VCaP (cell line): ENCODE measurements at regions not wholly inside any gene's neighbourhood (a gene's known extent, or its start where the extent isn't known, plus 50 kb on each side); places are given as distances from the start of the nearest gene placed in this dataset.
"Not testable (repeated sequence)": the region's sequence is repeated elsewhere in the genome, so short reads cannot be mapped to it uniquely, and the experiment has no call there.

Experiments
- H3K27ac ChIP-seq: fragments of 450-650 bp; 2 replicates; pipeline ENCODE4 v1.5.1; 2017
- CTCF ChIP-seq: fragments of 450-650 bp; conservative IDR thresholded peaks from 2 replicates; pipeline ENCODE4 v1.5.1; 2017; ENCODE audit warnings: mild to moderate bottlenecking, moderate library complexity

GRCh38 chr1:38589036-38589435 is 270.5 kb downstream of the RRAGC start:
- no peak for TF ChIP-seq CTCF
- no peak overlapping the region for H3K27ac ChIP-seq

- no peak for TF ChIP-seq CTCF
Observed at GRCh38 chr1:38587766-38588165, 271.8 kb downstream of the RRAGC start.

GRCh38 chr1:38586993-38587646 is 272.5 kb downstream of the RRAGC start:
- TF ChIP-seq CTCF: peak; percentile 91
- H3K27ac ChIP-seq: no peak overlapping the region

More at GRCh38 chr1:38587766-38588165, 271.8 kb downstream of the RRAGC start:
- no peak overlapping the region for H3K27ac ChIP-seq

- H3K27ac ChIP-seq: no peak overlapping the region
- no peak for TF ChIP-seq CTCF
Observed at GRCh38 chr1:38585971-38586370, 273.6 kb downstream of the RRAGC start.

- TF ChIP-seq CTCF: no peak
- H3K27ac ChIP-seq: no peak overlapping the region
Observed at GRCh38 chr1:38585460-38585859, 274.1 kb downstream of the RRAGC start.

- no peak for TF ChIP-seq CTCF
- no peak overlapping the region for H3K27ac ChIP-seq
Observed at GRCh38 chr1:38584448-38585355, 274.9 kb downstream of the RRAGC start.

- not testable (repeated sequence) for H3K27ac ChIP-seq
Observed at GRCh38 chr1:38583287-38583686, 276.3 kb downstream of the RRAGC start.

GRCh38 chr1:38581396-38581795 is 278.2 kb downstream of the RRAGC start:
- no peak for TF ChIP-seq CTCF
- H3K27ac ChIP-seq: no peak overlapping the region
